ENCODE measurements at regions not wholly inside any gene's neighbourhood (a gene's known extent, or its start where the extent isn't known, plus 50 kb on each side); places are given as distances from the start of the nearest gene placed in this dataset.

GRCh38 chr11:19566583-19567379, 145.9 kb upstream of the NAV2 start:
- no peaks in the 10 kb centered on the region for H3K27me3 ChIP-seq (ENCODE audit: insufficient read depth in 3 of 3, low read length in 2 of 3)
- WGBS, 3 donors, result 83 to 93% (median 90%) methylated on average over 5 of the region's 5 CpGs

GRCh38 chr11:19565639-19566038, 147.0 kb upstream of the NAV2 start:
- no peaks in the 10 kb centered on the region for H3K36me3 ChIP-seq (ENCODE audit: insufficient read depth in 1 of 2, low read depth in 1 of 2)
- no peak for ATAC-seq
- no peaks in the 10 kb centered on the region for H3K9me3 ChIP-seq
- no peaks in the 10 kb centered on the region for H3K27me3 ChIP-seq (ENCODE audit: insufficient read depth in 3 of 3, low read length in 2 of 3)
- H3K4me3 ChIP-seq, result no peak overlapping the region
- DNase-seq, result no peak
- 97 to 99% (median 98%) methylated on average over 7 of the region's 7 CpGs for WGBS, 3 donors
- H3K4me1 ChIP-seq, result no peaks in the 10 kb centered on the region
- H3K27ac ChIP-seq, result no peak overlapping the region
- TF ChIP-seq, protein P1, sequence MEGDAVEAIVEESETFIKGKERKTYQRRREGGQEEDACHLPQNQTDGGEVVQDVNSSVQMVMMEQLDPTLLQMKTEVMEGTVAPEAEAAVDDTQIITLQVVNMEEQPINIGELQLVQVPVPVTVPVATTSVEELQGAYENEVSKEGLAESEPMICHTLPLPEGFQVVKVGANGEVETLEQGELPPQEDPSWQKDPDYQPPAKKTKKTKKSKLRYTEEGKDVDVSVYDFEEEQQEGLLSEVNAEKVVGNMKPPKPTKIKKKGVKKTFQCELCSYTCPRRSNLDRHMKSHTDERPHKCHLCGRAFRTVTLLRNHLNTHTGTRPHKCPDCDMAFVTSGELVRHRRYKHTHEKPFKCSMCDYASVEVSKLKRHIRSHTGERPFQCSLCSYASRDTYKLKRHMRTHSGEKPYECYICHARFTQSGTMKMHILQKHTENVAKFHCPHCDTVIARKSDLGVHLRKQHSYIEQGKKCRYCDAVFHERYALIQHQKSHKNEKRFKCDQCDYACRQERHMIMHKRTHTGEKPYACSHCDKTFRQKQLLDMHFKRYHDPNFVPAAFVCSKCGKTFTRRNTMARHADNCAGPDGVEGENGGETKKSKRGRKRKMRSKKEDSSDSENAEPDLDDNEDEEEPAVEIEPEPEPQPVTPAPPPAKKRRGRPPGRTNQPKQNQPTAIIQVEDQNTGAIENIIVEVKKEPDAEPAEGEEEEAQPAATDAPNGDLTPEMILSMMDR (IDR thresholded peaks at IDR 0.05), result no peak
- intact Hi-C loops (cut with DNase I), result loop anchor here (2.0 kb wide), 3 partner anchors 177 to 339 kb away; no protein-coding TSS in a partner anchor

More at GRCh38 chr11:19566583-19567379, 145.9 kb upstream of the NAV2 start:
- intact Hi-C loops (cut with DNase I), result no loop called here
- DNase-seq, result no peak
- no peak overlapping the region for H3K4me3 ChIP-seq
- TF ChIP-seq, protein P1 (IDR thresholded peaks at IDR 0.05), result no peak
- H3K9me3 ChIP-seq, result no peaks in the 10 kb centered on the region
- H3K36me3 ChIP-seq (ENCODE audit: insufficient read depth in 1 of 2, low read depth in 1 of 2), result no peaks in the 10 kb centered on the region
- ATAC-seq, result no peak
- H3K27ac ChIP-seq, result no peak overlapping the region
- H3K4me1 ChIP-seq, result no peaks in the 10 kb centered on the region

DNA sequence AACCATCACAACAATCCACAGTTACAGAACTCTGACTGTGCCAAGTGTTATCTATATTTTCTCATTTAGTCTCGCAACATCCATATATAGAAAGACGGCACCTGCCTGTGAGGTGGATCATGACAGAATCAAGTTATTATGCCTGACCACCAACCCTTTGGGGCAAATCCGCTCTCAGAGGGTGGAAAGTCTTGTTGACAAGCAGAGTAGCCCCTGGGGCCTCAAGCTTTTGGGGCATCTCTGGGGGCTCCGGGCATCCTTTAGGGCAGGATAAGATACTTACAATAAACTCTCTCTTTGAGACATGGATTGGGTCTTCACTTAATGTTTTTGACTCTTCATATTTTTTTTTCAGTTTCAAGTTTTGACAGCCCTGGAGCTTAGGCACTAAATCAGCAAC, 150.5 kb upstream of the NAV2 start:
- intact Hi-C loops (cut with DNase I), result no loop called here
- WGBS, 3 donors, result 95 to 99% (median 98%) methylated on average over 4 of the region's 4 CpGs
- no peaks in the 10 kb centered on the region for H3K36me3 ChIP-seq (ENCODE audit: insufficient read depth in 1 of 2, low read depth in 1 of 2)

GRCh38 chr11:19561011-19561410, 151.6 kb upstream of the NAV2 start:
- Histone ChIP-seq H3K4me3 (no peak overlapping the region), H3K4me1 (no peaks in the 10 kb centered on the region), H3K27me3 (ENCODE audit: insufficient read depth in 3 of 3, low read length in 2 of 3) (no peaks in the 10 kb centered on the region), H3K36me3 (ENCODE audit: insufficient read depth in 1 of 2, low read depth in 1 of 2) (no peaks in the 10 kb centered on the region), H3K9me3 (no peaks in the 10 kb centered on the region), H3K27ac (no peak overlapping the region)
- 71 to 82% (median 73%) methylated on average over 8 of the region's 8 CpGs for WGBS, 3 donors
- no peak for DNase-seq
- intact Hi-C loops (cut with DNase I), result no loop called here
- TF ChIP-seq, protein P1 (IDR thresholded peaks at IDR 0.05), result no peak
- ATAC-seq, result no peak

More for the DNA sequence above, 150.5 kb upstream of the NAV2 start:
- no peak overlapping the region for H3K4me3 ChIP-seq
- H3K27me3 ChIP-seq (ENCODE audit: insufficient read depth in 3 of 3, low read length in 2 of 3), result no peaks in the 10 kb centered on the region
- TF ChIP-seq, protein P1 (IDR thresholded peaks at IDR 0.05), result no peak
- H3K27ac ChIP-seq, result no peak overlapping the region
- DNase-seq, result no peak
- no peaks in the 10 kb centered on the region for H3K9me3 ChIP-seq
- H3K4me1 ChIP-seq, result no peaks in the 10 kb centered on the region
- ATAC-seq, result no peak
